MCF 10A (cell line): ENCODE measurements at regions not wholly inside any gene's neighbourhood (a gene's known extent, or its start where the extent isn't known, plus 50 kb on each side); places are given as distances from the start of the nearest gene placed in this dataset.

ENCODE experiments used
- BruUV-seq: library from RNA; stranded (reverse); fragments of 400-500 nt; replicated peaks from 2 replicates; lab custom pipeline; 2021; lab: Mats Ljungman, UMichigan
- CTCF ChIA-PET: fragments of 300-600 bp; sonication (Branson Sonifier 250); formaldehyde crosslinking; extraction: SDS; loops from one replicate; lab custom pipeline; 2021; ENCODE audit warnings: antibody characterized with exemption, inconsistent platforms; lab: Yijun Ruan, JAX
- POLR2A ChIA-PET: fragments of 300-600, 350-650 bp; sonication (Branson Sonifier 250); formaldehyde crosslinking; extraction: SDS; loops from one replicate; lab custom pipeline; 2020; ENCODE audit warnings: antibody characterized with exemption, inconsistent platforms; lab: Yijun Ruan, JAX
- DNase-seq: peaks from one replicate; pipeline ENCODE4 v3.0.0-alpha.2; 2018; ENCODE audit not compliant: unreplicated experiment
- H3K27ac Mint-ChIP-seq: one replicate; pipeline ENCODE4 v1.8.0; 2022; ENCODE audit warnings: mild to moderate bottlenecking, low read depth, mixed read lengths; ENCODE audit not compliant: unreplicated experiment
- H3K27me3 Mint-ChIP-seq: one replicate; pipeline ENCODE4 v1.8.0; 2022; ENCODE audit warnings: mixed read lengths; ENCODE audit not compliant: insufficient read depth, unreplicated experiment
- H3K36me3 Mint-ChIP-seq: one replicate; pipeline ENCODE4 v1.8.0; 2022; ENCODE audit warnings: mild to moderate bottlenecking, moderate library complexity, mixed read lengths; ENCODE audit not compliant: insufficient read depth, unreplicated experiment
- H3K4me1 Mint-ChIP-seq: one replicate; pipeline ENCODE4 v1.8.0; 2022; ENCODE audit warnings: mixed read lengths; ENCODE audit not compliant: insufficient read depth, unreplicated experiment
- H3K4me3 Mint-ChIP-seq: one replicate; pipeline ENCODE4 v1.8.0; 2022; ENCODE audit warnings: mild to moderate bottlenecking, moderate library complexity, mixed read lengths; ENCODE audit not compliant: unreplicated experiment
- H3K9me3 Mint-ChIP-seq: one replicate; pipeline ENCODE4 v1.8.0; 2022; ENCODE audit warnings: mixed read lengths; ENCODE audit not compliant: unreplicated experiment
- intact Hi-C: fragments of 100-400 bp; cut with micrococcal nuclease; formaldehyde crosslinking; loops from 2 replicates; pipeline ENCODE4 v1.14.1; 2022
- TF ChIP-seq, protein P1 (sequence below): fragments of 200-600 bp; IDR thresholded peaks from one replicate; pipeline ENCODE4 v1.8.0; 2022; ENCODE audit warnings: antibody characterized with exemption, mild to moderate bottlenecking; ENCODE audit not compliant: unreplicated experiment

GRCh38 chr1:229769006-229769405, 143.0 kb downstream of the URB2 start:
- intact Hi-C loops, result no loop called here
- no peak for DNase-seq
- no TSS peak for BruUV-seq
- ChIA-PET POLR2A (no interaction called here), CTCF (no interaction called here)
- Mint-ChIP-seq H3K4me1 (no peaks in the 10 kb centered on the region), H3K27ac (no peak overlapping the region), H3K9me3 (no peaks in the 10 kb centered on the region), H3K27me3 (peaks cover 61% of the 10 kb centered on the region), H3K4me3 (no peak overlapping the region), H3K36me3 (no peaks in the 10 kb centered on the region)
- TF ChIP-seq, protein P1, sequence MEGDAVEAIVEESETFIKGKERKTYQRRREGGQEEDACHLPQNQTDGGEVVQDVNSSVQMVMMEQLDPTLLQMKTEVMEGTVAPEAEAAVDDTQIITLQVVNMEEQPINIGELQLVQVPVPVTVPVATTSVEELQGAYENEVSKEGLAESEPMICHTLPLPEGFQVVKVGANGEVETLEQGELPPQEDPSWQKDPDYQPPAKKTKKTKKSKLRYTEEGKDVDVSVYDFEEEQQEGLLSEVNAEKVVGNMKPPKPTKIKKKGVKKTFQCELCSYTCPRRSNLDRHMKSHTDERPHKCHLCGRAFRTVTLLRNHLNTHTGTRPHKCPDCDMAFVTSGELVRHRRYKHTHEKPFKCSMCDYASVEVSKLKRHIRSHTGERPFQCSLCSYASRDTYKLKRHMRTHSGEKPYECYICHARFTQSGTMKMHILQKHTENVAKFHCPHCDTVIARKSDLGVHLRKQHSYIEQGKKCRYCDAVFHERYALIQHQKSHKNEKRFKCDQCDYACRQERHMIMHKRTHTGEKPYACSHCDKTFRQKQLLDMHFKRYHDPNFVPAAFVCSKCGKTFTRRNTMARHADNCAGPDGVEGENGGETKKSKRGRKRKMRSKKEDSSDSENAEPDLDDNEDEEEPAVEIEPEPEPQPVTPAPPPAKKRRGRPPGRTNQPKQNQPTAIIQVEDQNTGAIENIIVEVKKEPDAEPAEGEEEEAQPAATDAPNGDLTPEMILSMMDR, result no peak

GRCh38 chr1:229769809-229770208, 143.8 kb downstream of the URB2 start:
- no TSS peak for BruUV-seq
- no peaks in the 10 kb centered on the region for H3K9me3 Mint-ChIP-seq
- H3K27me3 Mint-ChIP-seq, result peaks cover 54% of the 10 kb centered on the region
- DNase-seq, result no peak
- H3K4me1 Mint-ChIP-seq, result no peaks in the 10 kb centered on the region
- POLR2A ChIA-PET, result interaction anchor here (0.7 to 0.9 kb wide), 2 partner anchors 11 to 14 kb away, joined by 3 read pairs; no protein-coding TSS in a partner anchor
- intact Hi-C loops, result no loop called here
- no peak overlapping the region for H3K4me3 Mint-ChIP-seq
- H3K36me3 Mint-ChIP-seq, result no peaks in the 10 kb centered on the region
- H3K27ac Mint-ChIP-seq, result no peak overlapping the region
- TF ChIP-seq, protein P1, result no peak
- CTCF ChIA-PET, result interaction anchor here (0.6 kb wide), 1 partner anchor 201 kb away, joined by 3 read pairs; no protein-coding TSS in a partner anchor

DNA sequence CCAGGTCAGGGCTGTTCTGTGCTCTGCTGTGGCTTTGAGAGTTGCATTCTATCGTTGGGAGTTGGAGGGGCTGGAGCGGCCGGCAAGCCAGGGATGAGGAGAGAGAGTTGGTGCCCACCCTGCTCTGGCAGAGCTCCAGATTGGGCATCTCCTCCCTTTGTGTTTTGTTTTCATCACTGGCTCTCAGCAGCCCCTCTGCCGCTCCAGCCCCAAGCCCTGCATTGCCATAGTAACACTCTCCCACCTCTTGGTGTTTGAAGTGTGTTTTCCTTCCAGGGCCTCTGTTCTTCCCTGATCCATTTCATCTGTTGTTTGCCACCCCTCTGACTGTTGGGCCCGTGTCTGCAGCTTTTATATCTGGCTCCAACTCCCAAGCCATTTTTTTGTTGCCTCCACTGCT, 152.7 kb downstream of the URB2 start:
- CTCF ChIA-PET, result no interaction called here
- POLR2A ChIA-PET, result no interaction called here

GRCh38 chr1:229781453-229781852, 155.4 kb downstream of the URB2 start:
- TF ChIP-seq, protein P1, result peak; percentile 3
- CTCF ChIA-PET, result interaction anchor here (0.6 kb wide), 1 partner anchor 340 kb away, joined by 4 read pairs; no protein-coding TSS in a partner anchor
- Mint-ChIP-seq H3K27me3 (peaks cover under 1% of the 10 kb centered on the region), H3K36me3 (no peaks in the 10 kb centered on the region), H3K27ac (no peak overlapping the region), H3K9me3 (no peaks in the 10 kb centered on the region), H3K4me3 (no peak overlapping the region), H3K4me1 (no peaks in the 10 kb centered on the region)
- intact Hi-C loops, result loop anchor here (1.0 kb wide), 1 partner anchor 529 kb away; no protein-coding TSS in a partner anchor
- POLR2A ChIA-PET, result interaction anchor here (0.8 kb wide), 1 partner anchor 23 kb away, joined by 3 read pairs; no protein-coding TSS in a partner anchor
- no TSS peak for BruUV-seq
- peak; percentile 35 for DNase-seq

More for the DNA sequence above, 152.7 kb downstream of the URB2 start:
- intact Hi-C loops, result no loop called here
- Mint-ChIP-seq H3K4me3 (no peak overlapping the region), H3K9me3 (no peaks in the 10 kb centered on the region), H3K4me1 (no peaks in the 10 kb centered on the region), H3K27me3 (peaks cover 21% of the 10 kb centered on the region), H3K27ac (no peak overlapping the region), H3K36me3 (no peaks in the 10 kb centered on the region)
- no TSS peak for BruUV-seq
- no peak for DNase-seq
- TF ChIP-seq, protein P1, result no peak
